ENCODE measurements at regions not wholly inside any gene's neighbourhood (a gene's known extent, or its start where the extent isn't known, plus 50 kb on each side); places are given as distances from the start of the nearest gene placed in this dataset.

DNA sequence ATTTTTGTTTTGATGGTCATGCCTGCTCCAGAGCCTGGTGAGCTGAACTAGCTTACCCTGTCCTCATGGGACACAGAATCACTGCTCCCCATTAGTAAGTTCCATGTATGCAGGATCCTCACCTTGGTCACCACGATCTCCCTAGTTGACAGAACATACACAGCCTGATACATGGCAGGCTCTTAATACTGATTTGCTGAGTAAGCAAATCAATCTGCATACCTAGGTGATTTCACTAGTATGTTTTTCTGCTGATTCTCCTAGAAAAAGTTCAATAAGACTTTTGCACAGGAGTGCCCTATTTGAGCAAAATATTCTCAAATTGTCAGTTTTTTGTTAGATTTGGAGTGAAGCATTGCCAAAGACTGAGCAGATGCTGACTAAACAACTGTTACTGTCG lies 113.7 kb downstream of the ACER2 start:
- no peak overlapping the region for H3K4me2 ChIP-seq (replicated peaks; ENCODE audit: extremely low read depth, low read length, poor library complexity, severe bottlenecking)
- Mint-ChIP-seq H3K4me1 (no peaks in the 10 kb centered on the region), H3K36me3 (no peaks in the 10 kb centered on the region), H3K4me3 (no peak overlapping the region), H3K9me3 (peaks cover 0 to 2% (median 0%) of the 10 kb centered on the region in 7 donors), H3K27ac (no peak overlapping the region), H3K27me3 (ENCODE audit: low read depth in 3 of 3) (peaks cover 1 to 3% (median 1%) of the 10 kb centered on the region in 3 donors)
- no peak overlapping the region for H3K27ac ChIP-seq (ENCODE audit: low read depth in 1 of 2, low read length in 2 of 2)
- no peaks in the 10 kb centered on the region for H3K9me3 ChIP-seq (replicated peaks in 1 of 2; ENCODE audit: control insufficient read depth in 1 of 2, insufficient read depth in 1 of 2, low read length in 2 of 2)
- no peak for DNase-seq
- no peak overlapping the region for H2AFZ ChIP-seq (ENCODE audit: insufficient read depth, low read depth, low read length, poor library complexity, severe bottlenecking)
- no CpG with 5 or more reads among the region's 2 CpGs for WGBS (ENCODE audit: insufficient coverage)
- no peaks in the 10 kb centered on the region for H3K79me2 ChIP-seq (ENCODE audit: insufficient read depth, low read length)
- H3K4me3 ChIP-seq (replicated peaks in 1 of 3; ENCODE audit: low read depth in 2 of 3, low read length in 3 of 3): no peak overlapping the region
- no peaks in the 10 kb centered on the region for H3K27me3 ChIP-seq (ENCODE audit: control insufficient read depth in 2 of 2, insufficient read depth in 2 of 2, low read length in 2 of 2)
- TF ChIP-seq, protein P1, sequence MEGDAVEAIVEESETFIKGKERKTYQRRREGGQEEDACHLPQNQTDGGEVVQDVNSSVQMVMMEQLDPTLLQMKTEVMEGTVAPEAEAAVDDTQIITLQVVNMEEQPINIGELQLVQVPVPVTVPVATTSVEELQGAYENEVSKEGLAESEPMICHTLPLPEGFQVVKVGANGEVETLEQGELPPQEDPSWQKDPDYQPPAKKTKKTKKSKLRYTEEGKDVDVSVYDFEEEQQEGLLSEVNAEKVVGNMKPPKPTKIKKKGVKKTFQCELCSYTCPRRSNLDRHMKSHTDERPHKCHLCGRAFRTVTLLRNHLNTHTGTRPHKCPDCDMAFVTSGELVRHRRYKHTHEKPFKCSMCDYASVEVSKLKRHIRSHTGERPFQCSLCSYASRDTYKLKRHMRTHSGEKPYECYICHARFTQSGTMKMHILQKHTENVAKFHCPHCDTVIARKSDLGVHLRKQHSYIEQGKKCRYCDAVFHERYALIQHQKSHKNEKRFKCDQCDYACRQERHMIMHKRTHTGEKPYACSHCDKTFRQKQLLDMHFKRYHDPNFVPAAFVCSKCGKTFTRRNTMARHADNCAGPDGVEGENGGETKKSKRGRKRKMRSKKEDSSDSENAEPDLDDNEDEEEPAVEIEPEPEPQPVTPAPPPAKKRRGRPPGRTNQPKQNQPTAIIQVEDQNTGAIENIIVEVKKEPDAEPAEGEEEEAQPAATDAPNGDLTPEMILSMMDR (IDR thresholded peaks at IDR 0.05): no peak
- no peaks in the 10 kb centered on the region for H3K4me1 ChIP-seq (ENCODE audit: control insufficient read depth in 1 of 2, insufficient read depth in 2 of 2, low read length in 2 of 2)
- no peak overlapping the region for H3K9ac ChIP-seq (ENCODE audit: insufficient read depth, low read length, poor library complexity, severe bottlenecking)
- H4K20me1 ChIP-seq (ENCODE audit: insufficient read depth, low read length): no peaks in the 10 kb centered on the region
- H3K36me3 ChIP-seq (replicated peaks in 1 of 2; ENCODE audit: control insufficient read depth in 1 of 2, insufficient read depth in 2 of 2, low read length in 2 of 2): no peaks in the 10 kb centered on the region
- intact Hi-C loops (cut with micrococcal nuclease): no loop called here

DNA sequence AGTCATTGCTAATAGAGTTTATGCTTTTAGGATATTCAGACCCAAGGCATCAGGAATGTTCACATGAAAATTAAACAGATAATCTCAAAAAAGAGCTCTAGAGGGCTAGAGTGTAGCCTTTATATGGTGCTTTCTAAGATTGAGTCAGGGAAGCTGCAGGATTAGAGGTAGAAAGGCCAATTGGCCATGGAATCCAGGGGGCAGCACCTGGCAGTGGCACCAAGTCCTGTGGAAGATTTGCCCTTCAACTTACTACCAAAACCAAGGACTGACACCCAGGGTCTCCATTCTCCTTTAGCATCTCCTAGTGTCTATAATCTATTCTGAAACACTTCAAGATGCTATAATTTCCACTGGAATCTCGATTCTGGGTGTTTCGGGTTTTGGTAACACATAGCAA lies 112.4 kb downstream of the ACER2 start:
- Histone ChIP-seq H3K4me2 (replicated peaks; ENCODE audit: extremely low read depth, low read length, poor library complexity, severe bottlenecking) (no peak overlapping the region), H3K9ac (ENCODE audit: insufficient read depth, low read length, poor library complexity, severe bottlenecking) (no peak overlapping the region), H3K4me1 (ENCODE audit: control insufficient read depth in 1 of 2, insufficient read depth in 2 of 2, low read length in 2 of 2) (no peaks in the 10 kb centered on the region), H4K20me1 (ENCODE audit: insufficient read depth, low read length) (no peaks in the 10 kb centered on the region), H3K36me3 (replicated peaks in 1 of 2; ENCODE audit: control insufficient read depth in 1 of 2, insufficient read depth in 2 of 2, low read length in 2 of 2) (no peaks in the 10 kb centered on the region), H3K4me3 (replicated peaks in 1 of 3; ENCODE audit: low read depth in 2 of 3, low read length in 3 of 3) (no peak overlapping the region), H3K79me2 (ENCODE audit: insufficient read depth, low read length) (no peaks in the 10 kb centered on the region), H3K9me3 (replicated peaks in 1 of 2; ENCODE audit: control insufficient read depth in 1 of 2, insufficient read depth in 1 of 2, low read length in 2 of 2) (no peaks in the 10 kb centered on the region), H2AFZ (ENCODE audit: insufficient read depth, low read depth, low read length, poor library complexity, severe bottlenecking) (no peak overlapping the region), H3K27ac (ENCODE audit: low read depth in 1 of 2, low read length in 2 of 2) (no peak overlapping the region), H3K27me3 (ENCODE audit: control insufficient read depth in 2 of 2, insufficient read depth in 2 of 2, low read length in 2 of 2) (no peaks in the 10 kb centered on the region)
- Mint-ChIP-seq H3K27me3 (ENCODE audit: low read depth in 3 of 3) (peaks cover 1 to 3% (median 3%) of the 10 kb centered on the region in 3 donors), H3K27ac (no peak overlapping the region), H3K9me3 (peaks cover 0 to 2% (median 0%) of the 10 kb centered on the region in 7 donors), H3K4me3 (no peak overlapping the region), H3K4me1 (no peaks in the 10 kb centered on the region), H3K36me3 (no peaks in the 10 kb centered on the region)
- no CpG with 5 or more reads among the region's 2 CpGs for WGBS (ENCODE audit: insufficient coverage)
- DNase-seq: no peak
- TF ChIP-seq, protein P1 (IDR thresholded peaks at IDR 0.05): no peak
- intact Hi-C loops (cut with micrococcal nuclease): no loop called here

All from CD14-positive monocyte (primary cell).